Renal cortical epithelial cell (primary cell): ENCODE measurements at regions not wholly inside any gene's neighbourhood (a gene's known extent, or its start where the extent isn't known, plus 50 kb on each side); places are given as distances from the start of the nearest gene placed in this dataset.
"Not testable (repeated sequence)": the region's sequence is repeated elsewhere in the genome, so short reads cannot be mapped to it uniquely, and the experiment has no call there.

Experiments used
- DNase-seq: peaks from one replicate; pipeline ENCODE4 v3.0.0-alpha.2; 2011; ENCODE audit warnings: low read depth

DNA sequence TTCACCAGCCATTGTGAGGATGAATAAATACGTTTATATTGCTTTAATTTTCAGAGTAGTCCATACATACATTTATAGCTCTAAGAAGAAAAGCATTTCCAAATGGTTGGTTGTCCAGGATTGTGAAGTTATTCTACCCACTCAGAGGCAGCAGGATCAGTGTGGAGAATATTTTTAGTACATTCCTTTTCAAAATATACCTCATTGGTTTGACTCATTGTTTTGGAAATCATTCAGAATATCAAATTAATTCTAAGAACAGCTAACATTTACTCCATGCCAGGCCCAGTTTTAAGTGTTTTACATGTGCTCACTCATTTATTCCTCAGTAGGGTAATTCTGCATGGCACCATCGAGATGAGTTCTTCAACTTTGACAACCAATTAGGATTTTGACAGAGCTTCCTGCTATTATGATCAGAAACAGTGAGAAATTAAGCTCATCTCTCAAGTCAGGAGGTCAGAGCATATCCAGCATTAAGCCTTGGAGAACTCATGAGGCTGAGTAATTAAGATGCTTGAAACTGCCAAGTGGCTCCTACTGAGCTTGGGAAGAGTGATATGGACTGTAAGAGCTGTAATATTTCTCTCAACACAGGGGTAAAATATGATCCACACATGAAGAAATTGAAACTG is 153.3 kb upstream of the CLEC14A start:
- no peak for DNase-seq

DNA sequence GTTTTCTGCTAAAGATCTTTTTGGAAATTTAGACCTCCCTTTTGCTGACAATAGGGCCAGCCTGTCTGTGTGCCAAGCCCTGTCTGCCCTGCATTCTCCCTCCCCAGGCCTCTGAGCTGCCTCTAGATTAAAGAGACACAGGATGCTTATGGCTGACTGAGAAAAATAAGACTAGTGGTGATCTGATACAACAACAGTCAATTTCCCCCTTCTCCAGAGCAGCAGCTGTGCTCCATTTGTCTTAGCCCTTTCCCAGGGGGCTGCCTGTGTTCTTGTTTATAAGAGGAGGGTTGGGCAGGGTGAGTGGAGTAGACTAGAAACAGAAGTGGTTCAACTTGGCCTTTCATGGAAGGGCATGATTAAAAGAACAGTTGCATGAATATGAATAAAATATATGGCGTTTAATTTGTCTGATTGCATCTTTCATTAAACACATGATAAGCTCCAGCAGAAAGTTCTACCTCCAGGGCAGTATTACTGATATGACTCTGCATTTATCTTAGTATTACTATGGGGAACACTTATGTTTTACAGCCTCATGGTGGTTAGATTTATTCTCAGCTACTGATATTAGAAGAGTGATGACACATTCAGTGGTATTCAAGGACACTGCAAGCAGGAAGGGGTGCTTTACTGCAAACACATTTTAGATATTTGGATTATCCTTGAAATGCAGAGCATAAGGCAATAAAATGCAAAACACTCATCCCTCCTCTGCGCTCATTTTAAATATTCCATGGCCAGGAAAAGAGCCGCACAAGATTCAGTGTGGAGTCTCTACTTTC is 150.2 kb upstream of the CLEC14A start:
- DNase-seq, result no peak

DNA sequence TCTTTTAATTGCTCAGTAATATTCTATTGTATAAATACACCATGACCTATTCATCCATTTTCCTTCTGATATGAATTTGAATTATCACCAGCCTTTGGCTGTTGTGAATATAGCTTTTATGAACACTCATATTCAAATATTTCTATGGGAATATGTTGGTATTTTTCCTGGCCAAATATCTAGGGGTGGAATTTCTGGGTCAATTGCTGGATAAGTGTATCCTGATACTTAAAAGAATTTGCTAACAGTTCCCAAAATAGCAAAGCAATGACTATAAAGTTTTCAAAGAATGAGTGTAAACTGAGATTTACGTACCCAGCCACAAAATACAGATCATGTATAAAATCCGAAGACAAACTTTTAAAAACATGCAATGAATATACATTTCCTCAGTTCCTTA is 148.7 kb upstream of the CLEC14A start:
- DNase-seq, result no peak

DNA sequence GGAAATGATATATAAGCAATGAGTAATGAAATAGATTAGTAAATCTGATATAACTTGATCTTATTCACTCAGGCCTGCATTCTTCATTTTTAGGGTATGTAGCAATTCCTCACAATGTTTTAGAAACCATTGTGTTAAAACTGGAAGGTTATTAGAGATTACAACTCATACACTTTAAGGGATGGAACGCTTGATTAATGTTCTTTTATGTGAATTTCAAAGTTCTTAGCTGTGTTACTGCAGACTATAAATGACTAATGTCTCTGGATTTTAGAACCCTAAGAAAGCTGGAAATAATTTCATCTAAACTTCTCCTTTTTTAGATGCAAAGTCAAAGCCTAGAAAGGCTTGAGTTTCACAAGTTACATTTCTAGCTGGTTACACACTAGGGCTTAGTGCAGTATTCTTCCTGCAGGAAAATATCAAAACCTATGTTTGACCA is 148.2 kb upstream of the CLEC14A start:
- peak; percentile 19 for DNase-seq

- DNase-seq, result no peak
Measured at GRCh38 chr14:38400751-38401150, 144.9 kb upstream of the CLEC14A start.

DNA sequence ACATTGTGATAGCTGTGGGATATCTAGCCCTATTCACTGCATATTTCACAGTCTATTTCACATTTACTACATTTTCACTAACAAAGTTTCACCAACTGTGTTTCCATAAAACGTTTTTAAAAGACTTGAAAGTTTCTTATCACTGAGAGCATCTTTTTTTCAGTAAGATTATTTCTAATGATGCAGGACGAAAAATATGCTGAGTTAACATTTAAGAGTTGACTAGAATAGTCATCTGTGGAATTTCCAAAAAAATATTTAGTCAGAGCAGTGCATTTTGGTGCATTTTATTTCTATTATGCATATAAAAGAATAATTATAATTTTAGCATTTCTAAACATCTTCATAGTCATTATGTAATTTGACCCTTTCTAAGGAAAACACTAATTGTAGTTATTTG is 143.8 kb upstream of the CLEC14A start:
- no peak for DNase-seq

DNA sequence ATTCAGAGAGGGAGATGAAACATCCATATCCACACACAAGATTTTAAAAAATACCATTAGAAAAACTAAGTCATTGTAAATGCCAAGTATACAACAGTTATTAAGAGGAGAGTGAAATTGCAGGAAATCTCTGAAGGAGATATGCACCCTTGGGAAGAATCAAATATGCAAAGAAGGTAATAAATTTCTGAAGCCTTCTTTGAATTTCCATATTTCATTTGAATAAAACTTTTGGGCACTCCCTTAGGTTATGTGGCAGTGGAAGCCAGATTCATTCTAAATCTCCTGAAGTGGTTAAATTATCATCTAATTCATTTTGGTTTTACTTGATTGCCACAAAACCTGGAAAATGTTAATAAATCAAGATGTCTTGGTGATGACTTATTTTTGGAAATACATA is 138.9 kb upstream of the CLEC14A start:
- DNase-seq, result no peak

DNA sequence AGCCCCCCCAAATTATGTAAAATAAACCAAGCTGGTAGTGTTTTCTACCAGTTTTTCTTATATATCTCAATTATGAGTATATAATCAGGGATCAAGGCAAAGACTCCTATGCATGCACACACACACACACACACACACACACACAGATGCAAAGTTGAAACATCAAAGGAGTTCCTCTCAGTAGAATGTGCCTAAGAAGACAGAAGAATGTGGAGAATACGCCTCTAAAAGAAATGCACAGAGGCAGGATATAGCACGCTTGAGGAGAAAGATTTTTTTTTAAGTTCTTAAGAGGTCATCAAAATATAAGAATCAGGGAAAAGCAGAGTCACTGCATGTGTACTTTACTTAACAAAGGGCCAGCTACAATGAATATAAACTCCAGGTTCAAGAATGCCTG is 138.2 kb upstream of the CLEC14A start:
- DNase-seq, result no peak

DNA sequence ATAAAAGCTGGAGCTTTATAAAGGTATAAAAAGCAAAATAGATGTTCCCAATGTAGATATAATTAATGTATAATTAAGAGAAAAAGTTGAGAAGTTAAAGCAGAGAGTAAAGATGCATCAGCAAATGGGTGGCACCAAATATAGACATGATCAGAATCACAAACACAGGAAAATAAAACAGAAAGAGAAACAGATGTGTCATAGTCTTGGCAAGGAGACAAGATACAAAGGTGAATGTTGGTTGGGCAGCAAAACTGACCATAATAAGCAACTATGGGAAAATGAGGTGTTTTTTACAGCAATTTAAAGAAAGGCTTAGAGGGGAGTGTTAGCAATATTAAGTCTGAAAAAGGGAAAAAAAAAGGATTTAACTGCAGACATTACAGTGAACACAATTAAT is 135.4 kb upstream of the CLEC14A start:
- no peak for DNase-seq

GRCh38 chr14:38389681-38390080 is 133.8 kb upstream of the CLEC14A start:
- no peak for DNase-seq

DNA sequence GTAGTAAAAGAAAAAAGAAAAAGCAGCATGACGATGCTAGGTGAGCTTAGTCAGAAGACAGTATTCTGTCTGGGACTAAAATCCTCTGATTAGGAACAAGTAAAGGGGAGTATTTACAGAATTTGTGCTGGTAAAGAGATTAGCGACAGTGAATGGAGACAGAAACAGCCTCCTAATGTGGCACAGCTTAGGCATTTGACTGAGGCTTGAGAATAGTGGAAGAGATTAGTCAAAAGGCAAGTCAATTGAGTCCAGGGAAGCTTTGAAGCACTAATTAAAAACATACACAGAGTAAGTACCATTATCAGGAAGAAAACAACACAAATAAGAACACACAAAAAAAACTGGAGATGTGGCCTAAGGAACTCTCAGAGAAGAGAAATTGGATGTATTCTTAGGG is 131.9 kb upstream of the CLEC14A start:
- DNase-seq, result no peak

GRCh38 chr14:38385836-38386235 is 129.9 kb upstream of the CLEC14A start:
- DNase-seq, result no peak

GRCh38 chr14:38385343-38385742 is 129.4 kb upstream of the CLEC14A start:
- no peak for DNase-seq

- DNase-seq, result no peak
Measured at GRCh38 chr14:38384741-38385140, 128.8 kb upstream of the CLEC14A start.

- DNase-seq, result no peak
Measured at GRCh38 chr14:38367922-38368321, 112.0 kb upstream of the CLEC14A start.

DNA sequence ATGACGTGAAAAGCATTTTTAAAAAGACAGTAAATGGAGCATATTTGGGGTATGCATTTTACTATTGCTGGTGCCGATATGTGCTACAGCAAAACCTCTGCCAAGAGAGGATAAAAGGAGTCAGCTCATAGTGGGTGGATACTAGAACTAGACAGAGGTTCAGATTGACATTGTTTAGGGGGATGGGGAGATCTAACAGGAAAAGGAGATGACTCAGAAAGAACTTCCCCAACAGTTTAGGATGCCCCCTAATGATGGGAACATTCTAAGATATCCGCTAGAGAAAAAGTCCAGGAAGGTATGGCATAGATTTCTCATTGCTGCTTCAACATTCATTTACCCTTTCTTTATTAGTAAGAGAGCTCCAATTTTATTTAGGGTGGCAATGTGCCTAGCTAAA is 110.5 kb upstream of the CLEC14A start:
- no peak for DNase-seq

DNA sequence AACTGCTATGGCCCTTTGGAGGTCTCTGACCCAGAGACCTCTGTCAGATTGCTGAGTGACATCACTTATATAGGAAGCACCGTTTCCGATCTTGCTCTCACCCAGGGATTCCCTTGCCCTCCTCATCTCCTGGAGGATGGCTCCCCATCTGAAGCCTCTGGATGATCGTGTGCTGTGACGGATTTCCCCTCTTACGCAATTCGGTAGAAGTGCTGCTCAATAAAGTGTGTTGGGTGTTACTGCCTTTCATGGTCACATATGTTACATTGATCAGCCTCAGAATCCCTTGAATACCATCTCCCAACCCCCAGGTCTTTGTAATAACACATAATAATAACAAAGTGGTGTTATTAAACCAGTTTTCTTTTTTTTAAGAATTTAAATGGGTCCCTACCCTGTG is 107.3 kb upstream of the CLEC14A start:
- no peak for DNase-seq

DNA sequence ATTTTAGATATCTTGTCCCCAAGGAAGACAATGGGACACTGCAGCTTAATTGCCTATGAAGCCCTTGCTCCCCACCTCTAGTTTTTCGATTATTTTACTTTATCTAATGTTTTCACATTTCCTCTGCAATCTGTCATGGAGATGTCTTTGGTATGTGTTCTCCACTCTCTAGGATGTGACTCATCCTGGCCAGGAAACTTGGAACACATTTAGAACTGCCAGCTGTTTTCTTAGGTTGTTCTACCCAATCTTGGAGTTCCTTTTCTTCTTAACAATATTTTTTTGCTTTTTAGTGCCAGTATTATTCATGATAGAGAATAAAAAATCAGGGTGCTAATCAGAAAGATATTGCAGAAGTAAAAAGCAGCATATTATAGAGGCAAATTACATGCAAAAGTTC is 101.7 kb upstream of the CLEC14A start:
- no peak for DNase-seq

DNA sequence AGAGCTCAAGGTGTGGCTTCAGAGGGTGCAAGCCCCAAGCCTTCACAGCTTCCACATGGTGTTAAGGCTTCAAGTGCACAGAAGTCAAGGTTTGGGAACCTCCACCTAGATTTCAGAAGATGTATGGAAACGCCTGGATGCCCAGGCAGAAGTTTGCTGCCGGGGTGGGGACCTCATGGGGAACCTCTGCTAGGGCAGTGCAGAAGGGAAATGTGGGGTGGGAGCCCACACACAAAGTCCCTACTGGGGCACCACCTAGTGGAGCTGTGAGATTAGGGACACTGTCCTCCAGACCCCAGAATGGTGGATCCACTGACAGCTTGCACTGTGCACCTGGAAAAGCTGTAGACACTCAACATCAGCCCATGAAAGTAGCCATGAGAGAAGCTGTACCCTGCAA is 99.6 kb upstream of the CLEC14A start:
- DNase-seq, result not testable (repeated sequence)

- no peak for DNase-seq
Measured at GRCh38 chr14:38350102-38350501, 94.2 kb upstream of the CLEC14A start.

DNA sequence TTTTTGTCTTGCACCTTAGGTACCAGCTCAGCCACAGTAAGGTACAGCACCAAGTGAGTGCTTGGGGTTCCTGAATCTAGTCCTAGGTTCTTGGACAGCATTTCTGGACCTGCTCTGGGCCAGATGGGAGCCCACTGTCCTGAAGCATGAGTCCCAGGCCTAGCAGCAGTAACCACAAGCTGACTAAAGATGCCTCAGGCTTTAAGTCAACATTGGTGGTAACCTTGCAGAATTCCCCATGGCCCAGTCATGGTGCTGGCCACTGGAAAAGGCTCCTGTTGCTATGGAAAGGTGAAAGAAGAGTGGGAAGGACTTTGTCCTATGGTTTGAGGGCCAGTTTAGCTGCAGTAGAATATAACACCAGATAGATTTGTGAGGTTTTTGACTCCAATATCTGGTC is 86.9 kb upstream of the CLEC14A start:
- peak; percentile 15 for DNase-seq

- no peak for DNase-seq
Measured at GRCh38 chr14:38339696-38340095, 83.8 kb upstream of the CLEC14A start.

DNA sequence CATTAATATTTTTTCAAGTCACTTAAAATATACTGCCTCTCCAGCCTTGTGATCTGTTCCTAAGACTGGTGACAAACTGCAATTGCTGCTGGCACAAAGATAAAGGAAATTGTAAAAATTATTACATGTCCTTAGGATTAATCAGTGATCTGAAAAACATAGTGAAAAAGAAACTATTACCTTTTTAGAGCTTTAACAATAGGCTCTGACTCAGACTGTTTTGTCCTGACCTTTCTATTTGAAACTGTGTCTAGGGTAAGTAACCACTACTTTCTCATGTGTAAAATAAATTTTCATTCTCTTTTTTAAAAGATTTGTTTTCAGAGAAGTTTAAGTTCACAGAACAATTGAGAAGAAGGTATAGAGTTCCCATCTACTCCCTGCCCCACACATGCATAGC is 80.4 kb upstream of the CLEC14A start:
- DNase-seq, result peak; percentile 8

DNA sequence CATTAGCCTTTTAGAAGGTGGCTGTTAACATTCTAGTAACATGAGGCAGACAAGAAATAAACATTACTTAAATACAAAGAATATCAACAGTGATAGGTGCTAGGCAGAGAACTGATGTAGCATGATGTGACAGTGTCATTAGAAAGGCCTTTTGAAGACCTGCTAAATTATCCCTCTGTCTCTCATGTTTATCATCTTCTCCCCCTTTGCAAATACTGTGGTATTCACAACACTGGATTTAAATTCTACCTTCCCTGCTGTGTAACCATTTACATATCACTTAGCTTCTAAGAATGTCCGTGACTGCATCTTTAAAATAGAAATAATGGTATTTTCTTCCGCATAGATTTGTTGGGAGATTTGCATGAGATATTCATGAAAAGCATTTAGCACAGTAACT is 74.4 kb upstream of the CLEC14A start:
- no peak for DNase-seq
